GM23338 (cell line): ENCODE measurements at regions not wholly inside any gene's neighbourhood (a gene's known extent, or its start where the extent isn't known, plus 50 kb on each side); places are given as distances from the start of the nearest gene placed in this dataset.

Experiments used
- ATAC-seq: fragments of 200-7000 bp; cut with Tn5 transposase; 3 replicates; pipeline ENCODE4 v1.9.1; 2020
- DNase-seq: peaks from one replicate; pipeline ENCODE4 v3.0.0-alpha.2; 2015; ENCODE audit warnings: low spot score
- H2AFZ ChIP-seq: fragments of 200-600 bp; sonication (generic); 2 replicates; pipeline ENCODE4 v1.8.0; 2016; ENCODE audit warnings: antibody characterized with exemption, mild to moderate bottlenecking, moderate library complexity
- H3F3A ChIP-seq: fragments of 200-600 bp; sonication (generic); replicated peaks from 2 replicates; pipeline ENCODE4 v1.8.0; 2017; ENCODE audit warnings: antibody characterized with exemption, mixed run types, low read depth
- H3K27ac ChIP-seq: fragments of 200-600 bp; sonication (generic); 2 replicates; pipeline ENCODE4 v1.6.1; 2016; ENCODE audit warnings: low read depth
- H3K27me3 ChIP-seq: fragments of 200-600 bp; sonication (generic); 2 replicates; pipeline ENCODE4 v1.8.0; 2016; ENCODE audit warnings: mild to moderate bottlenecking, mixed run types, moderate library complexity; ENCODE audit not compliant: insufficient read depth
- H3K36me3 ChIP-seq: fragments of 200-600 bp; sonication (generic); 2 replicates; pipeline ENCODE4 v1.8.0; 2016; ENCODE audit warnings: mild to moderate bottlenecking; ENCODE audit not compliant: insufficient read depth
- H3K4me1 ChIP-seq: fragments of 200-600 bp; sonication (generic); 2 replicates; pipeline ENCODE4 v1.8.0; 2016; ENCODE audit warnings: mild to moderate bottlenecking, moderate library complexity; ENCODE audit not compliant: insufficient read depth
- H3K4me2 ChIP-seq: fragments of 200-600 bp; sonication (generic); 2 replicates; pipeline ENCODE4 v1.7.1; 2017; ENCODE audit warnings: mixed run types
- H3K4me3 ChIP-seq: fragments of 200-600 bp; sonication (generic); 2 replicates; pipeline ENCODE4 v1.6.1; 2016; ENCODE audit warnings: mixed run types
- H3K79me2 ChIP-seq: fragments of 200-600 bp; sonication (generic); replicated peaks from 2 replicates; pipeline ENCODE4 v1.8.0; 2017; ENCODE audit warnings: mild to moderate bottlenecking; ENCODE audit not compliant: insufficient read depth
- H3K9me2 ChIP-seq: fragments of 200-600 bp; sonication (generic); 2 replicates; pipeline ENCODE4 v1.8.0; 2017; ENCODE audit not compliant: insufficient read depth
- H4K20me1 ChIP-seq: fragments of 200-600 bp; sonication (generic); replicated peaks from 2 replicates; pipeline ENCODE4 v1.8.0; 2017; ENCODE audit warnings: mild to moderate bottlenecking; ENCODE audit not compliant: insufficient read depth
- H3K27ac Mint-ChIP-seq: 2 replicates; pipeline ENCODE4 v1.8.0; 2020; ENCODE audit warnings: inconsistent platforms, mild to moderate bottlenecking, moderate library complexity, mixed read lengths
- H3K27me3 Mint-ChIP-seq: 3 replicates; pipeline ENCODE4 v1.8.0; 2022; ENCODE audit warnings: low read depth, mild to moderate bottlenecking, moderate library complexity, mixed read lengths, inconsistent platforms; ENCODE audit not compliant: insufficient read depth, poor library complexity
- H3K36me3 Mint-ChIP-seq: 3 replicates; pipeline ENCODE4 v1.8.0; 2021; ENCODE audit warnings: low read depth, mild to moderate bottlenecking, inconsistent platforms, moderate library complexity, mixed read lengths
- H3K4me1 Mint-ChIP-seq: 3 replicates; pipeline ENCODE4 v1.8.0; 2020; ENCODE audit warnings: mild to moderate bottlenecking, inconsistent platforms, mixed read lengths
- H3K4me3 Mint-ChIP-seq: 3 replicates; pipeline ENCODE4 v1.8.0; 2021; ENCODE audit warnings: moderate library complexity, mild to moderate bottlenecking, inconsistent platforms, mixed read lengths
- H3K9me3 Mint-ChIP-seq: 3 replicates; pipeline ENCODE4 v1.8.0; 2020; ENCODE audit warnings: moderate library complexity, mild to moderate bottlenecking, inconsistent platforms, mixed read lengths
- CREB1 ChIP-seq: fragments of 250-450 bp; sonication (Bioruptor Pico); IDR thresholded peaks from 2 replicates; pipeline ENCODE4 v1.5.0; 2020; ENCODE audit warnings: low read depth, mild to moderate bottlenecking, moderate library complexity
- CTCF ChIP-seq, 2 experiments: fragments of 200-600 bp in 1 of 2; sonication (generic) in 1 of 2; conservative IDR thresholded peaks; 2 replicates each; pipeline versions ENCODE4 v1.5.1 to v1.6.1; 2016 to 2017; ENCODE audit warnings: antibody characterized with exemption in 2 of 2, low read depth in 2 of 2, mild to moderate bottlenecking in 2 of 2, moderate library complexity in 1 of 2
- ETS1 ChIP-seq: IDR thresholded peaks from 2 replicates; pipeline ENCODE4 v1.6.1; 2016; ENCODE audit warnings: antibody characterized with exemption
- EZH2 ChIP-seq: fragments of 200-600 bp; sonication (generic); IDR thresholded peaks from one replicate; pipeline ENCODE4 v1.8.0; 2017; ENCODE audit warnings: antibody characterized with exemption, mild to moderate bottlenecking, low read depth; ENCODE audit not compliant: unreplicated experiment
- EZH2phosphoT487 ChIP-seq: fragments of 200-600 bp; sonication (generic); IDR thresholded peaks from one replicate; pipeline ENCODE4 v1.8.1; 2018; ENCODE audit warnings: antibody characterized with exemption; ENCODE audit not compliant: unreplicated experiment
- JUNB ChIP-seq: IDR thresholded peaks from one replicate; pipeline ENCODE4 v1.6.1; 2016; ENCODE audit warnings: antibody characterized with exemption; ENCODE audit not compliant: unreplicated experiment
- NANOG ChIP-seq: IDR thresholded peaks from 2 replicates; pipeline ENCODE4 v1.6.1; 2016; ENCODE audit warnings: antibody characterized with exemption, borderline replicate concordance
- POLR2AphosphoS5 ChIP-seq: IDR thresholded peaks from 2 replicates; pipeline ENCODE4 v1.6.1; 2016; ENCODE audit warnings: antibody characterized with exemption, low read depth
- REST ChIP-seq: IDR thresholded peaks from one replicate; pipeline ENCODE4 v1.6.1; 2018; ENCODE audit warnings: antibody characterized with exemption; ENCODE audit not compliant: unreplicated experiment
- STAT1 ChIP-seq: IDR thresholded peaks from one replicate; pipeline ENCODE4 v1.6.1; 2016; ENCODE audit warnings: antibody characterized with exemption; ENCODE audit not compliant: unreplicated experiment
- ZNF114 ChIP-seq: fragments of 250-450 bp; sonication (Bioruptor Pico); IDR thresholded peaks from 2 replicates; pipeline ENCODE4 v1.5.0; 2020; ENCODE audit warnings: mild to moderate bottlenecking, moderate library complexity
- ZNF331 ChIP-seq: fragments of 250-450 bp; sonication (Bioruptor Pico); IDR thresholded peaks from 2 replicates; pipeline ENCODE4 v1.5.0; 2020; ENCODE audit warnings: low read depth, mild to moderate bottlenecking, moderate library complexity
- ZNF462 ChIP-seq: fragments of 250-450 bp; sonication (Bioruptor Pico); IDR thresholded peaks from 2 replicates; pipeline ENCODE4 v1.5.0; 2020; ENCODE audit warnings: mild to moderate bottlenecking, moderate library complexity

GRCh38 chr6:19608546-19608945 lies 228.6 kb upstream of the ID4 start:
- Histone ChIP-seq H3K4me3 (no peak overlapping the region), H3K79me2 (no peaks in the 10 kb centered on the region), H3K27ac (no peak overlapping the region), H2AFZ (peak overlapping the region; percentile 66; the same call in 1 of the 2 replicates), H3K4me1 (no peaks in the 10 kb centered on the region), H3K27me3 (no peaks in the 10 kb centered on the region), H3F3A (no peaks in the 10 kb centered on the region), H3K9me2 (0 out of 2 replicates have a peak, but pooled peaks cover 17% of the 10 kb centered on the region), H4K20me1 (no peaks in the 10 kb centered on the region), H3K4me2 (no peak overlapping the region), H3K36me3 (no peaks in the 10 kb centered on the region)
- DNase-seq, result no peak
- H3K9me3 Mint-ChIP-seq, result peaks cover 5% of the 10 kb centered on the region; the same call in 1 of the 3 replicates
- ATAC-seq, result no peak
- H3K36me3 Mint-ChIP-seq, result peaks cover 3% of the 10 kb centered on the region; the same call in 2 of the 3 replicates
- H3K27me3 Mint-ChIP-seq, result peaks cover 3% of the 10 kb centered on the region
- H3K27ac Mint-ChIP-seq, result peak overlapping the region; percentile 76
- H3K4me1 Mint-ChIP-seq, result peaks cover 4% of the 10 kb centered on the region
- no peak for TF ChIP-seq ETS1
- no peak for TF ChIP-seq ZNF114 (CRISPR knock-in tag)
- no peak for TF ChIP-seq ZNF462 (CRISPR knock-in tag)
- no peak for TF ChIP-seq NANOG
- no peak for TF ChIP-seq REST
- no peak for TF ChIP-seq ZNF331 (CRISPR knock-in tag)
- TF ChIP-seq POLR2AphosphoS5, result no peak
- no peak for TF ChIP-seq CREB1 (CRISPR knock-in tag)
- no peak for TF ChIP-seq CTCF (conservative IDR thresholded peaks at IDR 0.05; ENCODE audit: low read depth in 2 of 2)
- TF ChIP-seq JUNB, result no peak
- no peak for TF ChIP-seq EZH2
- no peak for TF ChIP-seq STAT1
- no peak for TF ChIP-seq EZH2phosphoT487
- H3K4me3 Mint-ChIP-seq, result no peak overlapping the region
